ENCODE measurements at regions not wholly inside any gene's neighbourhood (a gene's known extent, or its start where the extent isn't known, plus 50 kb on each side); places are given as distances from the start of the nearest gene placed in this dataset.
A peak's percentile ranks its signal among the peaks of the same experiment; 100 is the strongest.
"Not testable (repeated sequence)": the region's sequence is repeated elsewhere in the genome, so short reads cannot be mapped to it uniquely, and the experiment has no call there.

DNA sequence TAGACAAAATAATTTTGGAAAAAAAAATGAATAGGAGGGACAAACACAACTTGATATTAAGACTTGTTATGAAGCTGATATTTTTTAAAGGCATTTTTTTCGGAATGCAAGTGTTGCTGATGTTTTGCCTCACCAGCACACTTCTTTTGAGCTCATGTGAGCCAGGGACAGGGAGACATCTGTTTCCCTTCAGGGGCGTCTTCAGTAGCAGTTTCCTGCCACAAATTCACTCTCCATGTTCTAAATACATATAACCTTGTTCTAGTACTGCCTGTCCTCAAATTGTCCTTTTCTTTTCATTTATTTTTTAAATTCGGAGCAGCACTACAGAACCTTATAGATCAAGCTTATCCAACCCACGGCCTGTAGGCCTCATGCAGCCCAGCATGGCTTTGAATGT, 316.0 kb upstream of the PAPPA start:
- peaks cover 2% of the 10 kb centered on the region; the same call in 1 of the 2 replicates for H3K9me3 ChIP-seq (replicated peaks)

DNA sequence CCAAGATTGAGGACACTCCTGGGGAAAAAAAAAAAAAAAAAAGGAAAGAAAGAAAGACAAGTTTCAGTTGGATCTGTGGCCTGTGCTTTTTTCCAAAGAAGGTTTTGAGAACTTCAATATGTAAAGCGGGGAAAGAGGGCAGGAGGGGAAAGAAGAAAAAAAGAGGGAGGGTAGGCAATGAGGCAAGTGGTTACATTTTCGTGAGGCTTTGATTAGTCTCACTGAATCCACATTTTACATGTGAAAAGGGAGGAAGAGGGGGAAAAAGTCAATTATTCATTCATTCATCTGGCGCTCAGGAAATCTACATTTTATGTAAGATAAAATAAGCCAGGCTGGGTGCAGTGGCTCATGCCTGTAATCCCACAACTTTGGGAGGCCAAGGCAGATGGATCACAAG, 315.2 kb upstream of the PAPPA start:
- Histone ChIP-seq H3K27me3 (no peaks in the 10 kb centered on the region), H3K4me1 (no peaks in the 10 kb centered on the region), H3K9me3 (replicated peaks) (peaks cover 2% of the 10 kb centered on the region; the same call in 1 of the 2 replicates), H3K27ac (no peak overlapping the region), H3K36me3 (no peaks in the 10 kb centered on the region), H3K4me3 (no peak overlapping the region)
- no peak for DNase-seq

More for the DNA sequence above, 316.0 kb upstream of the PAPPA start:
- no peaks in the 10 kb centered on the region for H3K36me3 ChIP-seq
- no peak overlapping the region for H3K27ac ChIP-seq
- no peaks in the 10 kb centered on the region for H3K4me1 ChIP-seq
- no peak overlapping the region for H3K4me3 ChIP-seq
- no peak for DNase-seq
- no peaks in the 10 kb centered on the region for H3K27me3 ChIP-seq

DNA sequence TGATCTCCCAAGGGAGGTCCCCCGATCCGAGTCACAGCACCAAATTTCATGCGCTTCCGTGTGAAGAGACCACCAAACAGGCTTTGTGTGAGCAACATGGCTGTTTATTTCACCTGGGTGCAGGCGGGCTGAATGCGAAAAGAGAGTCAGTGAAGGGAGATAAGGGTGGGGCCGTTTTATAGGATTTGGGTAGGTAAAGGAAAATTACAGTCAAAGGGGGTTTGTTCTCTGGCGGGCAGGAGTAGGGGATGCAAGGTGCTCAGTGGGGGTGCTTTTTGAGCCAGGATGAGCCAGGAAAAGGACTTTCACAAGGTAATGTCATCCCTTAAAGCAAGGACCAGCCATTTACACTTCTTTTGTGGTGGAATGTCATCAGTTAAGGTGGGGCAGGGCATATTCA, 309.2 kb upstream of the PAPPA start:
- not testable (repeated sequence) for H3K4me1 ChIP-seq; DNase-seq; H3K9me3 ChIP-seq (replicated peaks)

DNA sequence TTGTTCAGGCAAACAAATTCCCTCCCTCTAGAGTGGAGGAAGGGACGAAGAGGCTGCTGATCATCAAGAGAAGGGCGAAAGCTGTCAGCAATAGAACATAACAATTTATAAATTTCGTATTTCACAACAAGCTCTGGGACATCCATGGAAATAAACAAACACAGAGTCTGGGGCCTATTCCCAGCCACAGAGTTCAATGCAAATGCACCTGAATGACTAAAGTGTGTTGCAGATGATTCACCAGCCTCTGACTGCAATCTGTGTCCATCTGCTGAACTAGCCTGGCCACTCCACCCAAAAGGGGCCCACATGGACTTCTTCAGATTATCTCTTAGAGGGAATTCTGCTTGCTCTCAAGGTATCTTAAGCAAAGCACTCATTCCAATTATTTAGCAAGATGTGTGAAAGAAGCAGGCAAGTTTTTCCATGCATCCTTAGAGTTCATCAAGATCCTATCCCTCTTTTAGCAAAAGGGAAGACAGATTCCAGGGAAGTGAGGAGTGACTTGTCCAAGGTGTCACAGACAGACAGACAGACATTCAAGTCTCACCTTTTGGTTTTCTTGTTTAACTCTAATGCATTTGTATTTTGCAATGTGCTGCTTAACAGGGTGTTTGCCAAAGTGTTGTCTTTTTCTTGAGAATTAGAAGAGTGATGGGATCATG, 307.8 kb upstream of the PAPPA start:
- H3K27me3 ChIP-seq: no peaks in the 10 kb centered on the region
- H3K9me3 ChIP-seq (replicated peaks): no peaks in the 10 kb centered on the region
- peaks cover 14% of the 10 kb centered on the region for H3K4me1 ChIP-seq
- H3K36me3 ChIP-seq: no peaks in the 10 kb centered on the region
- no peak for DNase-seq
- no peak overlapping the region for H3K4me3 ChIP-seq
- H3K27ac ChIP-seq: no peak overlapping the region

More for the DNA sequence above, 309.2 kb upstream of the PAPPA start:
- not testable (repeated sequence) for H3K27me3 ChIP-seq, H3K27ac ChIP-seq, H3K36me3 ChIP-seq, H3K4me3 ChIP-seq

DNA sequence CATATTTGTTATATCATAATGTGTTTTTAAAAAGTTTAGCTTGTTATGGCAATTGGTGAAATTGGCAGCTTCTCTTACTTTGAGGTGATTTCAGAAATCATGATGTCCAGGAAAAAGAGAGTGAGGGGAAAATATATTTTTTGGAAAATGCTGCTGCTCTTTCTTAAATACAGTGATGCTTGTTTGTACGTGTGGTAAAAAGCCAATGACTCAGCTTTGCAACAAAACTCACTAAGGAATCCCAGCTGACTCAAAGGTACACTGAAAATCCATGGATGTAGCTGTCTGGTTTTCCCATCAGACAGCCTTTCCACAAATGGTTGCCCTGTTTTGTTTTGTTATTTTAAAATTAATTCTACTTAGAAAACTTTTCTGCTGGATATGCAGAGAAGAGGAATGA, 306.4 kb upstream of the PAPPA start:
- no peak overlapping the region for H3K27ac ChIP-seq
- no peaks in the 10 kb centered on the region for H3K36me3 ChIP-seq
- no peak overlapping the region for H3K4me3 ChIP-seq
- no peak for DNase-seq
- no peaks in the 10 kb centered on the region for H3K27me3 ChIP-seq
- no peaks in the 10 kb centered on the region for H3K9me3 ChIP-seq (replicated peaks)
- peaks cover 14% of the 10 kb centered on the region for H3K4me1 ChIP-seq

DNA sequence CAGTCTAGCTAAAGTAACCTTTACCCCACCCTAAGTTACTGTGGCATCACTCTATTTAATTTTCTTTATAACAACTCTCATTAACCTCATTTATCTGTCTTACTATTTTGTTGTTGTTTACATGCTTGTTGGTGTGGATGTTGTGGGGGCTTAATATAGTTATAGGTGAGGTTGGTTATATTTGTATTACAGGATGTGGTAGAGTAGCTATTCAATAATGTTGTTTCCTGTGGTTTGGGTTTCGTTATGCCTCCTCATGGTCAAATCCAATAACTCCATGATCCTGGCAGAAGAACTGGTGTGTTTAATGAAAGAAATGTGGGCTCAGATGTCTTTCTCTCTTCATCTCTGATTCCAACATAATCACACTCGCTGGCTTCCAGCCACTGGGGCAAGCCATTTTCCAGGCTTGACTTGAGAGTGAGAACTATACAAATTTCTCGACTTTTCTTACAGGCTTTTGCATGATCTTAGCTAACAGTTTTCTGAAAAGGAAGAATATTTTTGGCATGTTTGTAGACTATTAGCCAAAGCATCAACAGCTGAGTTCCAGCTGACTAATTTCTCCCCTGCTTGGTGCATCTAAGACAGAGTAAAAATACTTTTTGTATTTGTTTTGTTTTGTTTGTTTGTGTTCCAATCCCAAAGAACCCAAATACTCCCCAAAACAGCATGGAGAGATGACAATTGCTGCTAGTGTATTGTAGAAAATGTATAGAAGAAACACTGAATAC, 303.7 kb upstream of the PAPPA start:
- H3K4me1 ChIP-seq: peaks cover 14% of the 10 kb centered on the region
- DNase-seq: peak in 1 of 2 experiments; percentile 27
- H3K4me3 ChIP-seq: no peak overlapping the region
- no peaks in the 10 kb centered on the region for H3K9me3 ChIP-seq (replicated peaks)
- H3K27me3 ChIP-seq: no peaks in the 10 kb centered on the region
- H3K27ac ChIP-seq: no peak overlapping the region
- H3K36me3 ChIP-seq: no peaks in the 10 kb centered on the region

DNA sequence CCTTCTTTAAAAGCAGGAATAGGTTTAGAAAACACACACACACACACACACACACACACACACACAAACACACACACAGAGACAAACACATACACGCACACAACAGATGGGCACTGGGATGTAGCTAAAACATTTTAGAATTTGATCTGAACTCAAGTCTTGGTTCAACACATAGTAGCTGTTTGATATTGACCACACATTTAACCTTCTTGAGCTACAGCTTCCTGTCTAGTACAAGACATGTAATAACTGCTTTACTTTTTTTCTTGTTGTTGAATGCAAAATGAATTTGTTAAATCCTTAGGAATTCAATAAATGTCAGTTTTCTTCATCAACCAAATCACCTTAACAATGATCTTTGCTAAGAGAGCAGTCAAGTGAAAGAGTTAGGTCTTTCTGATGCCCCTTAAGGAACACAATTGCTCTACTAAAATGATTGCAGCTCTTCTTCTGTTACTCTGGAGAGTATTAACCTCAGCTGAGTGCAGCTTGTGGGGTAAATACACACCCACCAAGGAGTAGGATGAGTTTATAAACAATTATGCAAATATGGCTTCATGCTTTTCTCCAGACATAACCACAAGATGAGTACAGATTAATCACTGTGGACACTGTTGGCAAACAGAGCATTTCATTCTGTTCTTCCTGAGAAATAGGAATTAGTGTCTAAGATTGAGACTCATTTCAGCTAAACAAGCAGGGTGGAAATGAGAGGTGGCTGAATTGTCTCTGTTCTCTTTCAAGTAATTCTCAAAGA, 302.9 kb upstream of the PAPPA start:
- no peak overlapping the region for H3K4me3 ChIP-seq
- H3K4me1 ChIP-seq: peaks cover 23% of the 10 kb centered on the region
- H3K9me3 ChIP-seq (replicated peaks): no peaks in the 10 kb centered on the region
- no peak for DNase-seq
- no peaks in the 10 kb centered on the region for H3K36me3 ChIP-seq
- no peak overlapping the region for H3K27ac ChIP-seq
- H3K27me3 ChIP-seq: no peaks in the 10 kb centered on the region

DNA sequence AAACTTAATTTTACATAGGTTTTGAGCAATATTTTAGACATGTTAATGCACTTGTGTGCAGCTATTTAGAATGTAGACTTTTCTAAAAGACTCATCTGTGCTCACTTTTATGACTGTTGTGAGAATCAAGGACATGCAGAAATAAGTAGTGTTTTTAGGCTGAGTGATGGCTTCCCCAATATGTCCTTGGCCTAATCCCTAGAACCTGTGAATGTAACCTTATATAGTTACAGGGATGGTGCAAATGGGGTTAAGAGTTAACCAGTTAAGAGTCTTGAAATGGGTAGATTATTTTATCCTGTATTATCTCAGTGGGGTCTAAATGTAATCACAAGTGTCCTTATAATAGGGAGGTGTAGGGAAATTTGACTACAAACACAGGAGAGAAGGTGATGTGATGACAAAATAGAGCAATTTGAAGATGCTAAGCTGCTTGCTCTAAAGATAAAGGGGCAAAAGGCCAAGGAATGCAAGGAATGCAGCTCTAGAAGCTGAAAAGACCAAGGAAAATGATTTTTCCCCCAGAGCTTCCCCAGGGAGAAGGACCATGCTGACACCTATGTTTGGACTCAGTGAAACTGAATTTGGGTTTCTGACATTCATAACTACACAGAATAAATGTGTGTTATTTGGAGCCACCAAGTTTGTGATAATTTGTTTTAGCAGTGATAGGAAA, 298.0 kb upstream of the PAPPA start:
- H3K27me3 ChIP-seq: no peaks in the 10 kb centered on the region
- DNase-seq: peak; percentile 21 to 34
- H3K9me3 ChIP-seq (replicated peaks): no peaks in the 10 kb centered on the region
- no peak overlapping the region for H3K4me3 ChIP-seq
- no peaks in the 10 kb centered on the region for H3K36me3 ChIP-seq
- peaks cover 18% of the 10 kb centered on the region for H3K4me1 ChIP-seq
- no peak overlapping the region for H3K27ac ChIP-seq

DNA sequence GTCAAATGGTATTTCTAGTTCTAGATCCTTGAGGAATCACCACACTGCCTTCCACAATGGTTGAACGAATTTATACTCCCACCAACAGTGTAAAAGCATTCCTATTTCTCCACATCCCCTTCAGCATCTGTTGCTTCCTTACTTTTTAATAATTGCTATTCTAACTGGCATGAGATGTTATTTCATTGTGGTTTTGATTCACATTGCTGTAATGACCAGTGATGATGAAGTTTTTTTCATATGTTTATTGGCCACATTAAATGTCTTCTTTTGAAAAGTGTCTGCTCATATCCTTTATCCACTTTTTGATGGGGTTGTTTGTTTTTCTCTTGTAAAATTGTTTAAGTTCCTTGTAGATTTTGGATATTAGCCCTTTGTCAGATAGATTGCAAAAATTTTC, 295.2 kb upstream of the PAPPA start:
- DNase-seq: not testable (repeated sequence)

DNA sequence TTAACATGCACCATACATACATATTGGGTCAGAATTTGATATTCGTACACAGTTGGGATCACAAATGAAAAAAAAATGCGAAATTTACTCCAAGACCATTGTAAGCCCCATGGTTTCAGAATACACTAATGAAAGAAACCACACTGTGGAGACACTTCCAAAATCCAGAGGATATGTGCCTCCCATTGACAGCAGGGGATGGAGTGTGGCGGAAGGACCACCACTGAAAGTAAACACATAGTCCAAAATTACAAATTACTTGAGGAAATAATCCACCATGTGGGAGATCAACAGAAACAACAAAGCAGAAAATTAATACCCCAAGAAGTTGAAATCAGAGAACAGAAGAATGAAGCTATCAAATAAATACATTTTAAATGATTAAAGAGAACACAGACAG, 291.6 kb upstream of the PAPPA start:
- H3K4me1 ChIP-seq: no peaks in the 10 kb centered on the region
- no peaks in the 10 kb centered on the region for H3K27me3 ChIP-seq

More for the DNA sequence above, 295.2 kb upstream of the PAPPA start:
- not testable (repeated sequence) for H3K27me3 ChIP-seq; H3K36me3 ChIP-seq; H3K27ac ChIP-seq; H3K9me3 ChIP-seq (replicated peaks); H3K4me3 ChIP-seq
- H3K4me1 ChIP-seq: peaks cover 16% of the 10 kb centered on the region

DNA sequence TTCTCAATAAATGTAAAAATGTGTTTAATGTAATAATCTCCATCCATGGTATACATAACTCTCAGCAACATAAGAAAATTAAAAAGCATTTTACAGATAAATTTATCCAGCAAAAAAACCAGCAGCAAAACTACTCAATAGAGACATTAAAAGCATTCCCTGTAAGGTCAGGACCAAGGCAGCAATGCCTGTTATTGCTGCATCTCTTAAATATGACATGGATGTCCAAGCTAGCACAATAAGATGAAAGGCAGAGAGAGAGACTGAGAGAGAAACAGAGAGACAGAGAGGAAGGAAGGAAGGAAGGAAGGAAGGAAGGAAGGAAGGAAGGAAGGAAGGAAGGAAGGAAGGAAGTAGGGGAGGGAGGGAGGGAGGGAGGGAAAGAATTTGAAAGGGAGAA, 289.0 kb upstream of the PAPPA start:
- no peak overlapping the region for H3K4me3 ChIP-seq
- no peak for DNase-seq
- no peak overlapping the region for H3K27ac ChIP-seq
- no peaks in the 10 kb centered on the region for H3K27me3 ChIP-seq
- H3K36me3 ChIP-seq: no peaks in the 10 kb centered on the region
- no peaks in the 10 kb centered on the region for H3K9me3 ChIP-seq (replicated peaks)
- no peaks in the 10 kb centered on the region for H3K4me1 ChIP-seq

More for the DNA sequence above, 291.6 kb upstream of the PAPPA start:
- Histone ChIP-seq H3K9me3 (replicated peaks) (no peaks in the 10 kb centered on the region), H3K27ac (no peak overlapping the region), H3K4me3 (no peak overlapping the region), H3K36me3 (no peaks in the 10 kb centered on the region)
- no peak for DNase-seq

DNA sequence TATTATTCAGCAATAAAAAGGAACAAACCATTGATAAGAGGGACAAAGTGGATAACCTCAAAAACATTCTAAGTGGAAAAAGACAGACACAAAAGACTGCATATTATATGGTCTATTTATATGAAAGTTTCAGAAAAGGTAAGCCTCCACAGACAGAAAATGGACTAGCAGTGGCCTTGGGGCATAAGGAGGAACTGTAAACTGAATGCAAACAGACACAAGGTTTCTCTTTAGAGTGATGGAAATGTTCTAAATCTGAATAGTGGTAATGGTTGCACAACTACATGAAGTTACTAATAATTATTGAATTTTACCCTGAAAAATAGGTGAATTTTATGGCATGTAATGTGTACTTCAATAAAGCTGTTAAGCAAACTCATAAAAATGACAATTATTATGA, 286.3 kb upstream of the PAPPA start:
- no peak for DNase-seq
- no peak overlapping the region for H3K4me3 ChIP-seq
- H3K27me3 ChIP-seq: no peaks in the 10 kb centered on the region
- H3K27ac ChIP-seq: no peak overlapping the region
- no peaks in the 10 kb centered on the region for H3K36me3 ChIP-seq
- no peaks in the 10 kb centered on the region for H3K9me3 ChIP-seq (replicated peaks)
- no peaks in the 10 kb centered on the region; the same call in 1 of the 2 replicates for H3K4me1 ChIP-seq

DNA sequence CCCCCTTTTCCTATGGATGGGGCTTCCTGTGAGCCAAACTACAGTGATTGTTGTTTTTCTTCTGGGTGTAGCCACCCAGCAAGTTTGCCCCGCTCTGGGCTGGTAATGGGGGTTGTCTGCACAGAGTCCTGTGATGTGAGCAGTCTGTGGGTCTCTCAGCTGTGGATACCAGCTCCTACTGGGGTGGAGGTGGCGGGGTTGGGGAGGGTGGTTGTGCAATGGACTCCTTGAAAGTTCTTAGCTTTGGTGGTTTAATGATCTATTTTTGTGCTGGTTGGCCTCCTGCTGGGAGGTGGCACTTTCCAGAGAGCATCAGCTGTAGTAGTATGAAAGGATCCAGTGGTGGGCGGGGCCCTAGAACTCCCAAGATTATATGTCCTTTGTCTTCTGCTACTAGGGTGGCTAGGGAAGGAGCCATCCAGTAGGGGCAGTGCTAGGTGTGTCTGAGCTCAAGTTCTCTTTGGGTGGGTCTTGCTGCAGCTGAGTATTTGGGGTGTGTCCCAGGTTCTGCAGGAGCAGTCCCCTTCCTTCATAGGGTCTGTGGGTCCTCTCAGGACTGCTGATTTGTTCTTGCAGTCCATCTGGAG, 275.6 kb upstream of the PAPPA start:
- DNase-seq: no peak
- Histone ChIP-seq H3K4me1 (no peaks in the 10 kb centered on the region), H3K27ac (no peak overlapping the region)

DNA sequence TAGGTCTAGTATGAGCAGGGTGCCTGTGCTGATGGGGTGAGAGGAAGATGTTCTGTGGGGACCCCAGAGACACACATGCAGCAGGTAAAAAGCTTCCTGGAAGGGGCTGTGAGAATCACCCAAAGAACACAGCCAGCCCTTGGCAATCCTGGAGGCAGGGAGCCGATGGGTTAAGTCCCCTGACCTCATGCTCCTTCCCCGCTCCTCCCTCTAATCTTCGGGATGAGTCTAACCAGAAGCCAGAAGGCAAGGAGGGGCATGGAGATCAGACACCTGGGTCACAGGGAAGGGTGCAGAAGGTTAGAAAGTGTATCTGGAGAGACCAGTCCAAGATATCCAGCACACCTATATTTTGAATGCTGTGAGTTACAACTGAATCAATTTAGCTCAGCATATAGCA, 274.1 kb upstream of the PAPPA start:
- H3K27ac ChIP-seq: no peak overlapping the region

More for the DNA sequence above, 275.6 kb upstream of the PAPPA start:
- no peaks in the 10 kb centered on the region for H3K36me3 ChIP-seq
- no peaks in the 10 kb centered on the region; the same call in 1 of the 2 replicates for H3K9me3 ChIP-seq (replicated peaks)
- no peak overlapping the region for H3K4me3 ChIP-seq
- no peaks in the 10 kb centered on the region for H3K27me3 ChIP-seq

More for the DNA sequence above, 274.1 kb upstream of the PAPPA start:
- no peaks in the 10 kb centered on the region for H3K27me3 ChIP-seq
- H3K4me3 ChIP-seq: no peak overlapping the region
- no peaks in the 10 kb centered on the region; the same call in 1 of the 2 replicates for H3K9me3 ChIP-seq (replicated peaks)
- no peaks in the 10 kb centered on the region for H3K36me3 ChIP-seq
- no peaks in the 10 kb centered on the region for H3K4me1 ChIP-seq
- no peak for DNase-seq
